Urothelium cell line (cell line): ENCODE measurements at regions not wholly inside any gene's neighbourhood (a gene's known extent, or its start where the extent isn't known, plus 50 kb on each side); places are given as distances from the start of the nearest gene placed in this dataset.
"Not testable (repeated sequence)": the region's sequence is repeated elsewhere in the genome, so short reads cannot be mapped to it uniquely, and the experiment has no call there.

ENCODE experiments used
- DNase-seq: peaks from one replicate; pipeline ENCODE4 v3.0.0; 2011; ENCODE audit warnings: low spot score, mixed read lengths
- FAIRE-seq: peaks from 2 replicates; lab custom pipeline; 2011; peaks lifted over from hg19 to GRCh38; lab: Jason Lieb, UNC

DNA sequence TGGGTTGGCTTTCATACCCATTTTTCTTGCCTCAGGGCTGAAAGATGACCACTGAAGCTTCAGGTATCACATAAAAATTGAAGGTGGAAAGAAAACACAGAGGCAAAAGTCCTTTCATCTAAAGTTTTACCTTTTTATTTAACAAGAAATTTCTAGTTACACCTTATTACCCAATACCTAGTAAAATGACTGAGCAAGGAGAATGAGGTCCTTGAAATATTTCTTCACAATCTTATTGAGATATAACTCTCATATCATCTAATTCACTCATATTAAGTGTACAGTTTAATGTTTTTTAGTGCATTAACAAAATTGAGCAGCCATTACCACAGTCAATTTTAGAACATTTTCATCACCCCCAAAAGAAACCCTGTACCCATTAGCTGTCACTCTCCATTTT is 112.9 kb upstream of the ADTRP start:
- DNase-seq (no peak), FAIRE-seq (no peak)

DNA sequence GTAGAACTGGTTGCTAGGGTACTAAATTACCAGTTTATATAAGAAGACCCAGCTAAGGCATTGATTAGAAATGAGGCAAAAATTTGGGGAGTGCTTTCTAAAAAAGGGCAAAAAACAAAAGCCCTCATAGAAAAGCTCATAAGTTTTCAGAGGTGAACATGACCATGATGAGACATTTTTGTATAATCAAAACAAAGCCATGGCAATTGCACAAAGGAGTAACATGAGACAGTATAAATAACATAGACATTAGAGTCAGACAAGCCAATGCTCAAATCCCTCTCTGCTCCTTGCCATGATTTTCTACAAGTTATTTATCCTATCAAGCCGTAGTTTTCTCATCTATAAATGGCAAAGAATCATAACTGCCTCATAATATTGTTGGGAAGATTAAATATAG is 112.2 kb upstream of the ADTRP start:
- DNase-seq (no peak), FAIRE-seq (no peak)

DNA sequence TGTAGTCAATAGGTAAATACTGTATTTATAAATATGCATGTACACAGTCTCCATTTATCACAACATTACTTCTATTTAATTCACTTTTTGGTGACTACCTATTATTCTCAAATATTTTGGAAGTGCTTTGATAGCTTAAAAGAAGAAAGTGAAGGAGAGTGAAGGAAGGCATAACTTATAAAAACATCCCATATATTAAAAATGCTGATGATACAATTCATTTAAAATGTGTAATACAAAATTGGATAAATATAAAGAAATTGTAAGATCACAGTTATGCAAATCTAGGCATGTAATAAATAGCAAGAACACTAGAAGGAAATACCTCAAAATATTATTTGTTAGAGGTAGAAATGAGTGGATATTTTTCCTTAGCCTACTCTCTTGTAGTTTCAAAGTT is 111.6 kb upstream of the ADTRP start:
- DNase-seq, result no peak
- no peak for FAIRE-seq

DNA sequence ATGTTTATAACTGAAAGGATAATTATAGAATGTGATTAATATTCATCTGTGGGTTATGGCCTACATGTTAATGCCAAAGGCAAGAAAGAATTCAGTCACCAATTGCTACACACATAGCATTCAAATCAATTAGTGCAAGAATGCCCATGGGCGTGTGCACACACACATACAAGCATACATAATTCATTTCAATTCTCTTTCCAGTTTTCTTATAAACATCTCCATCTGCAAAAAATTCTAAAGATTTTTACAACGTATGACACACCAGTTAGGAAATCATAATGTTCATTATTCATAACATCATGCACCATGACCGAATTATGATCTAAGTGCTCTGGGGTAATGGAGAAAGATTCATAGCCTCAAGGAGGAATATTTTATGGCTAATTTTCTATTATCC is 111.0 kb upstream of the ADTRP start:
- DNase-seq (no peak), FAIRE-seq (no peak)

DNA sequence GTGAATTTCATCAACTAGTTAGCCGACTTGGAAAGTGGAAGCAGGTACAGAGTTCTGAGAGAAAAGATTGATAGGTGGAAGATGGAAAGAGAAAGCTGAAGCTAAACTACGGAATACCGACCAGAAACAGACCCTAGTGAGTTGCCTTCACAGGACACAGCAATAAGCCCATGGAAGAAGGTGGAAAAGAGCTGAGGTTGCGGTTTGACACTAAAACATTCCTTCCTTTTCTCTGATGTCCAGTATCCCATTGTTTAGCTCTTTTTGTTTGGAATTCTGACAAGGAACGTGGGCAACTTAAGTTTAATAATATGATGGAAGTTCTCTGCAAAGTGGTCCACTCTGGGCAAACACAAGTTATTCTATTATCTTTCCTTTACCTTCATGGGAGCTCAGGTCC is 110.1 kb upstream of the ADTRP start:
- FAIRE-seq, result no peak
- no peak for DNase-seq

DNA sequence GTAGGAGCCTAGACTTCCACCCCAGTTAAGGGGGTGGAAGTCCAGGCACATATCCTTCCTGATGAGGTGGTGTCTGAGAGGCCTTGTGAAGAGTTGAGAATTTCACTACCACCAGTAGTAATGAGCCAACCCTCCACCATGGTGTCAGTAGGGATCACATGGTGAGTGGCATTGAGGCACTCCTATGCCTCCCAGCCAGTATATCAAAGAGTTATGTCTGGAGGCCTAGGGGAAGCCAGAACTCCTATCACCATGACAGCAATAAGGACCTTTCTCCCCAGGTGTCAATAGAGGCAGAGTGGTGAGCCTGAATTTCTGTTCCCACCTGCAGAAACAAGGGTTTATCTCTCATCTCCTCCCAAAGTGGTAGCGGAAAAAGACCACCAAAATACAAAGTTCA is 106.6 kb upstream of the ADTRP start:
- no peak for FAIRE-seq
- DNase-seq, result no peak

DNA sequence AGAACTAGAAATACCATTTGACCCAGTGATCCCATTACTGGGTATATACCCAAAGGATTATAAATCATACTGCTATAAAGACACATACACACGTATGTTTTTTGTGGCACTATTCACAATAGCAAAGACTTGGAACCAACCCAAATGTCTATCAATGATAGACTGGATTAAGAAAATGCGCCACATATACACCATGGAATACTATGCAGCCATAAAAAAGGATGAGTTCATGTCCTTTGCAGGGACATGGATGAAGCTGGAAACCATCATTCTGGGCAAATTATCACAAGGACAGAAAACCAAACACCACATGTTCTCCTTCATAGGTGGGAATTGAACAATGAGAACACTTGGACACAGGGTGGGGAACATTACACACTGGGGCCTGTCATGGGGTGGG is 104.9 kb upstream of the ADTRP start:
- not testable (repeated sequence) for DNase-seq, FAIRE-seq

DNA sequence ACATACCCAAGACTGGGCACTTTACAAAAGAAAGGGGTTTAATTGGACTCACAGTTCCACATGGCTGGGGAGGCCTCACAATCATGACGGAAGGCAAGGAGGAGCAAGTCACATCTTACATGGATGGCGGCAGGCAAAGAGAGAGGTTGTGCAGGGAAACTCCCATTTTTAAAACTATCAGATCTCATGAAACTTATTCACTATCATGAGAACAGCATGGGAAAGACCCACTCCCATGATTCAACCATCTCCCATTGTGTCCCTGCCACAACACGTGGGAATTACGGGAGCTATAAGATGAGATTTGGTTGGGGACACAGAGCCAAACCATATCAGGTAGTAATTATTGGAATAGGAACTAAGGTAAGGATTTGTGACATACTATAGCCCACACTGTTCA is 101.6 kb upstream of the ADTRP start:
- not testable (repeated sequence) for DNase-seq, FAIRE-seq

DNA sequence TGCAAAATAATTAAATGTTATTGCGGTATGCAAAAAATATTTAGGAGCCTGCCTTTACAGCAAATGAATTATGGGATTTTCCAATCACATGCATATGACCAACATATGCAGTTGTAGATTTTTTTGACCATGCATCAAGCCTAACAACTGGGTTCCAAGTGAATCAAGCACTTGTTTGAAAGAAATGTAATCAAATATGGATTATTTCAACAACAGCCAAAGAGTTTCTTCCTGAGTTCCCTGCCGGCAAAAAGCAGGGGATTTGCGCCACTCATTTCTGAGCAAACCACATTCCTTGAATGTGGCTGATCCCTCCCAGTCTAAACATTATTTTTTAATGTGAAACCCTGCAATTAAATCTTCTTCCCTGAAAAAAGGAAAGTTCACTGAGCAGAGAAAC is 100.1 kb upstream of the ADTRP start:
- FAIRE-seq, result no peak
- DNase-seq, result no peak

DNA sequence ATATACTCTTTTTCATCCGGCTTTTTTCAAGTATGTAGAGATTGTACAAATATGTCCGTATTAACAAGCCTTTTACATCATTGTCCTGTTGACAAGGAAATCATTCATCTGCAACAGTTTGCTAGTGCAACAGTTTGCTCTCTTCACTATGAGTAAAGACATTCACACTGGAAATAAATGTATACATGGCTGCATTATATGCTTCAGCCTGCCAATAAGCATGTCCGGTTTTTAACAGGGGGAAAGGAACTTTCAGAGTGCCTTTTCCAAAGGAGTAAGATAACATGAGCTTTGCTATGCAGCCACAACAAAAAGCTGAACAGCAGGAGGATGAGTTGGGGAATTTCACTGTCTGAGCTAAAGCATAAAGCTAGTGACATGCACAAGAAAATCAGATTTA is 99.4 kb upstream of the ADTRP start:
- no peak for DNase-seq
- FAIRE-seq, result no peak

DNA sequence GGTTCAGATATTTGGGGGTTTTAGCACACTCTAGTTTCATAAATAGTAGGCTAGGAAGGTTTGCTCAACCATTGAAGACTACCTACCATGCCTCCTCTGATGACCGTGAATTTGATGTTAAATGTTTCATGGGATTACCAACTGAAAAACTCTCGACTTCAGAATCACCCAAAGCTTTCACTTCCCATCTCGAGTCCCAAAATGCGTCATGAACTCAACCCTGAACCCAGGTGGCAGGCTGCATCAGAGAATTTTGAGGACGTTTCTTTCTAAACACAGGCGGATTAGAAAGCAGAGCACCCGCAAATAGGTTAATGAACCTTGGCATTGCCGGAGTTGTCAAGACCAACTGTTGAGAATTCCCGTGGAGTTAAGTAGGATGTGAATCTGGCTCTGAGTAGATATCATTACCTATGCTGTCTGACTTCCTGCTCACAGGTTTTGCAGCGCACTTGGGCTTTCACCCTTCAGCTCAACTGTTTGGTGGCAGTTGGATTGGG is 98.4 kb upstream of the ADTRP start:
- no peak for FAIRE-seq
- no peak for DNase-seq

DNA sequence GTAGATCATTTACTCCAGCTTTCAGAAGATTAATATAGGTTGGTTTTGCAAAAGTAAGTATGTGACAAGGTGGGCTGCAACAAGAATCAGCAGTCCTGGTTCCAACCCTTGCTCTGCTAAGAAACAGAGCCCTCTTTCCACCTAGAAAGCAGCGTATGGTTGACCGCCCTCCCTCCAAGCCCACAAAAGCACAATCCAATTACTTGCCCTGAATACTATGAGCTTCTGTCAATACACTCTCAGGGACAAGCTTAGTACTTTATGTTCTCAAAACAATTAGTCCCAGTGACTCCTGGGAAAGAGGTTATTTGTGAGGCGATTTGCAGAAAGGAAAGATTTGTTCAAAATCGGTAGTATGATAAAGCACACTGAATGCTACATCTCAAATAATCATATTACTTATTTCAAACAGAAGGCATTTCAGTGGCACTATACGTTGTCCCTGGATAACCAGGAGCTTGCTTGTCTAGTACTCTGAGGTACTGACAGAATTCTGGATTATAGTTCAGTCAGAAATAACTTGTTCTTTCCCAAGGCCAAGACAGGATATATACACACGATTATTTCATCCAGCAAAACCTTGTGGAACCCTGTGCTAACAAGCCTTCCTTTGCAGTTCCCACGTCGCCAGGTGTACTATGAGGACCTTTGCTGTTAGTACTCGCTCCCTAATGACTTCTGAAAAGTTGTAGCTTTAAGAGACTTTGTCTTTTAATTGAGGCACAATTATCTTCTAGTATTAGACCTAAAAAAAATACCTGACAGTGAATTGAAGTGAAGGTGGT is 96.9 kb upstream of the ADTRP start:
- DNase-seq (no peak), FAIRE-seq (no peak)

DNA sequence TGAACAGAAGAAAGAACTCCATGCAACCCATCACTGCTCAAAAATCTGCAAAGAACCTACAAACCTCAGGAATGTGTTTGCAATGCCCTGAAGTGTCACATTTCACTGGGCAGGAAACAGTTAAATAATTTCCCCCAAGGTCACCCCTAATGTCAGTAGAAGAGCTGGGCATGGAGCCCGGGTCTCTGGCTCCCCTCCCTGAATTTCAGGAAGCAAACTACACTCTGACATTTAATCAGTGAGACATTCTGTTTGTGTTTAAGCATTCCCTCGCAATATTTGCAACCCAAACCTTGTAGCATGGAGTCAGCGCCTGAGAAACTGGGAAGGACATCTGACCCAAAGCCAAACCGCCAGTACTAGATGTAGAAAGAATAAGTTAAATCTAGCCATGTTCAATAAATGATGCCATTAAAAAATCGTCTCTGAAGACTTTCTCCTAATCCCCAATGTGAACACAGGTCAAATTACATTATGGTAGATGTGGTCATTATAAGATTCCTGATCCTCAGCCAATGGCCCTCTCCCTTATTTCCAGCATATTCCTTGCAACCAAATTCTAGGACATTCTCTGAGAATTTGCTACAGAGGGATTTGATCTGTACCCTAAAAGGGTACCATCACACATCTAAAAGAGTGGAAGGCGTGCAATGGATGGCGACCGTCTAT is 91.2 kb upstream of the ADTRP start:
- DNase-seq (peak; percentile 18), FAIRE-seq (no peak)

DNA sequence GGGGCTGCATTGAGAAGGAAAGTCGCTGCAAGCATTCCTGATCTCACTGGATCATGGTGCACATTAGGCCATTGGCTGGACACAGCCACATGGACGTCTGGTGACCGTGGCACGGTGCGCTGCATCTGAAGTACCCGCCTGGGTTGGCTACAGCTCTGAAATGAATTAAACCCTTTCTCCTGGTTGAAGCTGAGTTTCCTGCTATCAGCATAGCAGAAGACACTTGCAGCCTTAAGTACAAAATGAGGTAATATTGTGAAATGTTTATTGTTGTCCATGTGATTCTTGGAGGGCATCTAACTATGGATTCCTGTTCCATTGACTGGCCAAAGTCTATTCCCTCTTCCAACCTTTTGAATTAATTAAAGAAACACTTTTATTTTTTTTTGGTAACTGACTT is 89.8 kb upstream of the ADTRP start:
- FAIRE-seq (no peak), DNase-seq (no peak)

DNA sequence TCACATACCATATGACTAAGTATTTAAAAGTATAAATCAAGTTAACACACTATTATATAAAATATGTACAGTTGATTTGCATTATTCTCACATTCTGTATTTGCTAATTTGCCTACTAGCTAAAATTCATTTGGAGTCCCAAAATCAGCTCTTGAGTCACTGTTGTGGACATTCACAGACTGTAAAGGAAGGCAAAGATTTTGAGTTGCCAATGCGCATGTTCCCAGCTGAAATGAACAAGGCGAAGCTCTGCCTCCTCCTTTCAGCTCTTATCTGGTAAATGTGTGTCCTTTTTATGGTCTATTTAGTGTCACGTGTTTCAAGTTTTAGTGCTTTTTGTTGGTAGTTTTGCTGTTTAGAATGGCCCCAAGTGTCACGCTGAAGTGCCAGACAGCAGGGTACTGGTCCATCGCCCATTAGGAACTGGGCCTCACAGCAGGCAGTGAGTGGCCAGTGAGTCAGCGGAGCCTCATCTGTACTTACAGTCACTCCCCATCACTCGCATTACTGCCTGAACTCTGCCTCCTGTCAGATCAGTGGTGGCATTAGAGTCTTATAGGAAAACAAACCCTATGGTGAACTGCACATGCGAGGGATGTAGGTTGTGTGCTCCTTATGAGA is 87.2 kb upstream of the ADTRP start:
- DNase-seq, result no peak
- no peak for FAIRE-seq

DNA sequence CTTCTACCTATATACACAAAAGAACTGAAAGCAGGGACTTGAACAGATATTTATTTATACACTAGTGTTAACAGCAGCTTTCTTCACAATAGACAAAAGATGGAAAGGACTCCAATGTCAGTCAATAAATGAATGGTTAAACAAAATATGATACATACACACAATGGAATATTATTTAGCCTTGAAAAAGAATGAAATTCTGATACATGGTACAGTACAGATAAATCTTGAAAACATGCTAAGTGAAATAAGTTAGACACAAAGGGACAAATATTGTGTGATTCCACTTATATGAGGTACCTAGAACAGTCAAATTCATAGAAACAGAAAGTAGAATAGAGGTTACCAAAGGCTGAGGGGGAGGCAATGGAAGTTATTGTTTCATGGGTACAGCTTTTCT is 79.8 kb upstream of the ADTRP start:
- DNase-seq (no peak), FAIRE-seq (no peak)

DNA sequence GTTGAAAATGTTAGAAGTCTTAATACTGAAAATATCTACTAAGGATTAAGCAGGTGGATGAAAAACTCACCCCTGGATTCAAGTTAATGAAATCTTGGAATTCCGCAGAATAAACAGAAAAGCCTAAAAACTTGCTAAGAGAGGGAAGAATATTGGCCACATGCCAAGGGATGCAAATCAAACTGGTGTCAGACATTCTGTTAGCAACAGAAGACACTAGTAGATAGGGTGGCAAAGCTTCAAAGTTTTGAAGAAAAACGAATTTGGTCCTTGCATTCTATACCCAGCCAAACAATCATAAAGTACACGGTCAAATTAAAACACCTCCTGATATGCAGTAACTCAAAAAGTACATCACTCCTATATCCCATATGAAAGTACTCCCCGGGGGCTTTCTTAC is 77.1 kb upstream of the ADTRP start:
- FAIRE-seq (no peak), DNase-seq (no peak)

DNA sequence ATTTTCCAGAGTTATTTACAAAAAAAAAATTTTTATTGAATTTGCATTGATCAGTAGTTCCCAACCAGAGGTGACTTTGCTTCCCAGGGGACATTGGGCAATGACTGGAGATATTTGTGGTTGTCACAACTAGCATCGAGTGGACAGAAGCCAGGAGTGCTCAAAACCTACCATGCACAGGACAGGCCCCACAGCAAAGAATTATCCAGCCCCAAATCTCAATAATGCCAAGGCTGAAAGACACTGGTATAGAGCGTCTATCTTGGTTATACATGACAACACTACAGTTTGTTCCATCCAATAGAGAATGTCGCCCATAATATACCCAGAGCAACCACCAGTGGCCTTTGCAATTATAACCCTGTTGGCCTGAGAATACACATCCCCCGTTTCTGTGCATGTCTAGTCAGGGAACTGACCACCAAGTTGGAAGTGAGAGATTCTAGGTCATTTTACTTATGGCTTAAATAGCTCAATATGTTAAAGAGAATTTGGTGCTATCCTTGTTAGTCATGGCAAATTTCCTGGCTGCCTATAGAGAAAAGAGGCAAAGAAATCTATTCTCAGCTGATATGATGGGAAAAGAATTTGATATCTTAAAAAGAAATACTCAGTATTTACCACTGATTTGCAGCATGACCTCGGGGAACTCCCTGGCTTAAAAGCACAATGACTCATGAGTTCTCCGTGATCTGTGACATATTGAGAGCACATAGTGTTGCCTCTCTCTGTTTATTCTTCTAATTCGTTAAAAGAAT is 76.0 kb upstream of the ADTRP start:
- no peak for FAIRE-seq
- DNase-seq, result no peak

DNA sequence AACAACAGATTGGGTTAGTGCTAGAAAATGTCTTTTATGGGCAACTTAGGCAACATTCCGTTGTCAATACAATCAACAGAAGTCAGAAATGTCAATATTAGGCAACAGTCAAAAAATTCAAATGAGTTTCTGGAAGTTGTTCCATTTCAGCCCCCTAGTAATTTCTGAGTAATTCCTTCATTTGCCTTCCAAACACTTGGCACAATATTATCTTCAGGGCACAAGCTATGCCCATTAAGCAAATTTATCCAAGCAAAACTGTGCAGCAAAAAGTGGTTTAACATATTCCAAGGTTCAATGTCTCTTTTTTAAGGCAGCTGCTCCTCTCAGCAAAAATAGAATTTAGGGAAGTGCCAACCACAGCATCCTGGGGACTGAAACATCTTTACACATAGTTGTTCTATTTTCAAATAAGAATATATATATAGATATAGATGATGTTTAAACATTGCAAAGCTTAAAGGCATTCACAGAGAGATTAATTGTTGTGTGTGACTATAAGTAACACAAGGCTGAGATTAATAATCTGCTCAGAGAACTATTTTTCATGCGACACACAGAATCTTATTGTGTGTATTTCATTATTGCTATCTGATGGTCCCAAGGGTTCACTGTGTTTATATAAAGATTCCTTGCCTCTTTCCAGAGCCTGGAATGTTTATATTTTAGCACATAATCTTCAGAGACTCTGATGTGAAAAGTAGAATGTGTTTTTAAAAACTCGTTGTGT is 75.2 kb upstream of the ADTRP start:
- no peak for DNase-seq
- no peak for FAIRE-seq

DNA sequence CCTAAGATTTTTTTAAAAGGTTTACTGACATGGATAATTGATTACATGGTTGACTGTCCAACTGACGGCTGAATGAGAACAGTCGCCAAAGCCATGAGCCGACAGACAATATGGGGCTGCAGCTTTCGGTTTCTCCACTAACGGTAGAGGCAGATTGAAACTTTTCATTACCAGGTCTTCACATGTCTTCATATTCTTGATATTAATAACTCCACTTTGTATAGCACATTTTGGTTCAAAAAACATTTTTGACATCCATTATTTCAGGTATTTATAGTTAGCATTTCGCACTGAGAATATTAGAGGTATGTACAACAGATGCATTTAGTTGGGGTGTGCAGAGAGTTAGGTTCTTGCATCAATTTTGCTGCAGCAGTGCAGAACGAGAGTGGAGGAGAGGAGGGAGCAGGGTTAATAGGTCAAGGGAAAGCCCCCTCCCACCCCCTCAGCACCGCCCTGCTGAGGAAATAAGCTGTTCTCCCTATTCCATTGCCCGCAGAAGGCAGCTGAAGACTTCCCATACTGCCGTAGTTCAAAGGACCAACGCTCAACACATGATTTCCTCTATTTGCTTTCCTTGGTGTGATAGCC is 73.6 kb upstream of the ADTRP start:
- FAIRE-seq, result no peak

More for the DNA sequence above, 73.6 kb upstream of the ADTRP start:
- no peak for DNase-seq
